ENCODE measurements at regions not wholly inside any gene's neighbourhood (a gene's known extent, or its start where the extent isn't known, plus 50 kb on each side); places are given as distances from the start of the nearest gene placed in this dataset.
"Not testable (repeated sequence)": the region's sequence is repeated elsewhere in the genome, so short reads cannot be mapped to it uniquely, and the experiment has no call there.

- Histone ChIP-seq H3K9ac (ENCODE audit: low read length) (no peak overlapping the region), H3F3A (ENCODE audit: low read length, unreplicated experiment) (no peaks in the 10 kb centered on the region), H3K4me3 (ENCODE audit: low read length) (no peak overlapping the region), H3K27ac (ENCODE audit: low read length) (no peak overlapping the region), H3K9me3 (ENCODE audit: low read length) (no peaks in the 10 kb centered on the region), H3K36me3 (ENCODE audit: low read depth, low read length) (no peaks in the 10 kb centered on the region), H3K4me1 (ENCODE audit: insufficient read depth, low read length) (no peaks in the 10 kb centered on the region), H4K20me1 (ENCODE audit: low read length) (no peaks in the 10 kb centered on the region), H3K79me2 (ENCODE audit: low read length) (no peaks in the 10 kb centered on the region), H3K27me3 (ENCODE audit: low read length) (peaks cover 4% of the 10 kb centered on the region), H3K4me2 (ENCODE audit: low read length) (no peak overlapping the region), H2AFZ (ENCODE audit: low read length) (no peak overlapping the region), H3K9me2 (replicated peaks; ENCODE audit: low read length) (no peaks in the 10 kb centered on the region)
- DNase-seq (no peak), ATAC-seq (no peak)
- no TSS peak for BruUV-seq (replicated peaks)
- CTCF ChIA-PET = no interaction called here
- intact Hi-C loops (cut with micrococcal nuclease) = no loop called here
- TF ChIP-seq EZH2phosphoT487 (IDR thresholded peaks at IDR 0.05; ENCODE audit: borderline replicate concordance, low read length) (no peak), CTCF (conservative IDR thresholded peaks at IDR 0.05; ENCODE audit: low read depth, low read length) (no peak), EZH2 (IDR thresholded peaks at IDR 0.05; ENCODE audit: low read length, unreplicated experiment) (no peak)
- POLR2A ChIA-PET (ENCODE audit: unreplicated experiment) = no interaction called here
Measured at GRCh38 chr11:96854425-96854824, 464.6 kb downstream of the JRKL start.

GRCh38 chr11:96861722-96862121 lies 471.9 kb downstream of the JRKL start:
- H3K9me2 ChIP-seq (replicated peaks; ENCODE audit: low read length); H3K27me3 ChIP-seq (ENCODE audit: low read length); H4K20me1 ChIP-seq (ENCODE audit: low read length); BruUV-seq (replicated peaks); H3K4me2 ChIP-seq (ENCODE audit: low read length); POLR2A ChIA-PET (ENCODE audit: unreplicated experiment); H3K27ac ChIP-seq (ENCODE audit: low read length); intact Hi-C loops (cut with micrococcal nuclease); DNase-seq; CTCF ChIA-PET; H3F3A ChIP-seq (ENCODE audit: low read length, unreplicated experiment); H3K9me3 ChIP-seq (ENCODE audit: low read length); H3K4me3 ChIP-seq (ENCODE audit: low read length); H3K79me2 ChIP-seq (ENCODE audit: low read length); H3K4me1 ChIP-seq (ENCODE audit: insufficient read depth, low read length); H2AFZ ChIP-seq (ENCODE audit: low read length); H3K36me3 ChIP-seq (ENCODE audit: low read depth, low read length); ATAC-seq; H3K9ac ChIP-seq (ENCODE audit: low read length): not testable (repeated sequence)

- ATAC-seq (no peak), DNase-seq (no peak)
- Histone ChIP-seq H3K4me2 (ENCODE audit: low read length) (no peak overlapping the region), H3K9me2 (replicated peaks; ENCODE audit: low read length) (no peaks in the 10 kb centered on the region), H3K27me3 (ENCODE audit: low read length) (no peaks in the 10 kb centered on the region), H3K36me3 (ENCODE audit: low read depth, low read length) (no peaks in the 10 kb centered on the region), H3F3A (ENCODE audit: low read length, unreplicated experiment) (no peaks in the 10 kb centered on the region), H4K20me1 (ENCODE audit: low read length) (no peaks in the 10 kb centered on the region), H3K27ac (ENCODE audit: low read length) (no peak overlapping the region), H3K79me2 (ENCODE audit: low read length) (no peaks in the 10 kb centered on the region), H3K4me3 (ENCODE audit: low read length) (no peak overlapping the region), H3K9me3 (ENCODE audit: low read length) (no peaks in the 10 kb centered on the region), H3K9ac (ENCODE audit: low read length) (no peak overlapping the region), H2AFZ (ENCODE audit: low read length) (no peak overlapping the region), H3K4me1 (ENCODE audit: insufficient read depth, low read length) (no peaks in the 10 kb centered on the region)
- intact Hi-C loops (cut with micrococcal nuclease) = no loop called here
- ChIA-PET POLR2A (ENCODE audit: unreplicated experiment) (no interaction called here), CTCF (no interaction called here)
- no peak for TF ChIP-seq CTCF (conservative IDR thresholded peaks at IDR 0.05; ENCODE audit: low read depth, low read length)
- no TSS peak for BruUV-seq (replicated peaks)
Measured at GRCh38 chr11:96863520-96863919, 473.7 kb downstream of the JRKL start.
